Esophagus muscularis mucosa (tissue), 4 donors: ENCODE measurements at regions not wholly inside any gene's neighbourhood (a gene's known extent, or its start where the extent isn't known, plus 50 kb on each side); places are given as distances from the start of the nearest gene placed in this dataset.

Experiments
- DNase-seq: peaks from one replicate; pipeline ENCODE4 v3.0.0-alpha.2; 2017; ENCODE audit errors: extremely low spot score
- H3K27ac ChIP-seq, 4 donors: fragments of 200-600 bp; sonication (generic); replicated peaks in 1 of 4; 1 replicate in 3 of 4; 2 replicates in 1 of 4; pipeline ENCODE4 v1.5.1; 2016 to 2019; ENCODE audit warnings: mild to moderate bottlenecking in 1 of 4
- H3K27me3 ChIP-seq, 4 donors: fragments of 200-600 bp; sonication (generic); one replicate each; pipeline versions ENCODE4 v1.5.1 to v1.6.0; 2016 to 2019
- H3K36me3 ChIP-seq, 4 donors: fragments of 200-600 bp; sonication (generic); one replicate each; pipeline ENCODE4 v1.5.1; 2016 to 2019
- H3K4me1 ChIP-seq, 4 donors: fragments of 200-600 bp; sonication (generic); one replicate each; pipeline ENCODE4 v1.5.1; 2016 to 2019
- H3K4me3 ChIP-seq, 4 donors: fragments of 200-600 bp; sonication (generic); 1 replicate in 2 of 4; 2 replicates in 2 of 4; pipeline ENCODE4 v1.5.1; 2016 to 2019; ENCODE audit warnings: mild to moderate bottlenecking in 4 of 4, moderate library complexity in 1 of 4
- H3K9me3 ChIP-seq, 4 donors: fragments of 200-600 bp; sonication (generic); 1 replicate in 3 of 4; 2 replicates in 1 of 4; pipeline ENCODE4 v1.5.1; 2016 to 2019
- CTCF ChIP-seq, 3 experiments: fragments of 200-600 bp in 2 of 3; fragments of 450-650 bp in 1 of 3; sonication (generic) in 2 of 3; IDR thresholded peaks; one replicate each; pipeline ENCODE4 v1.5.1; 2017 to 2019; ENCODE audit warnings: antibody characterized with exemption in 3 of 3, mild to moderate bottlenecking in 2 of 3, moderate library complexity in 1 of 3
- EP300 ChIP-seq: sonication (generic); formaldehyde crosslinking; IDR thresholded peaks from one replicate; pipeline ENCODE4 v1.6.1; 2017; ENCODE audit warnings: antibody characterized with exemption
- POLR2A ChIP-seq: fragments of 450-650 bp; IDR thresholded peaks from one replicate; pipeline ENCODE4 v1.6.1; 2017; ENCODE audit warnings: antibody characterized with exemption, moderate library complexity, mild to moderate bottlenecking, low read depth
- POLR2AphosphoS5 ChIP-seq, 2 donors: sonication (generic); formaldehyde crosslinking; IDR thresholded peaks; one replicate each; pipeline ENCODE4 v1.6.1; 2017; ENCODE audit warnings: antibody characterized with exemption in 2 of 2
- WGBS: methylation state at CpG from one replicate; pipeline ENCODE4 v1.1.5; 2018; 5-methylcytosine and 5-hydroxymethylcytosine counted together
- intact Hi-C: fragments of 100-400 bp; cut with DNase I; formaldehyde crosslinking; loops from one replicate; pipeline ENCODE4 v1.15.1; 2023

- no peak overlapping the region for H3K27ac ChIP-seq
- WGBS: 52% methylated on average over 2 of the region's 2 CpGs
Measured at GRCh38 chr1:78255383-78255782, 209.6 kb downstream of the GIPC2 start.

GRCh38 chr1:78255846-78256245 is 210.1 kb downstream of the GIPC2 start:
- no peak overlapping the region for H3K27ac ChIP-seq
- H3K27me3 ChIP-seq: no peaks in the 10 kb centered on the region
- intact Hi-C loops: no loop called here
- no peaks in the 10 kb centered on the region for H3K4me1 ChIP-seq
- 29% methylated on average over 1 of the region's 1 CpG for WGBS
- DNase-seq: no peak
- TF ChIP-seq POLR2A: no peak
- TF ChIP-seq POLR2AphosphoS5 (IDR thresholded peaks at IDR 0.05): no peak
- no peak for TF ChIP-seq EP300
- no peak for TF ChIP-seq CTCF (IDR thresholded peaks at IDR 0.05)
- peaks cover 0 to 5% (median 0%) of the 10 kb centered on the region in 4 donors for H3K9me3 ChIP-seq
- H3K36me3 ChIP-seq: no peaks in the 10 kb centered on the region
- no peak overlapping the region for H3K4me3 ChIP-seq

More at GRCh38 chr1:78255383-78255782, 209.6 kb downstream of the GIPC2 start:
- peaks cover 0 to 5% (median 0%) of the 10 kb centered on the region in 4 donors for H3K9me3 ChIP-seq
- H3K27me3 ChIP-seq: no peaks in the 10 kb centered on the region
- H3K4me1 ChIP-seq: no peaks in the 10 kb centered on the region
- no peaks in the 10 kb centered on the region for H3K36me3 ChIP-seq
- intact Hi-C loops: no loop called here
- no peak overlapping the region for H3K4me3 ChIP-seq
- TF ChIP-seq POLR2A: no peak
- TF ChIP-seq EP300: no peak
- TF ChIP-seq POLR2AphosphoS5 (IDR thresholded peaks at IDR 0.05): no peak
- no peak for TF ChIP-seq CTCF (IDR thresholded peaks at IDR 0.05)
- no peak for DNase-seq

- no peak overlapping the region for H3K27ac ChIP-seq
- no peaks in the 10 kb centered on the region for H3K4me1 ChIP-seq
- H3K4me3 ChIP-seq: no peak overlapping the region
- no peaks in the 10 kb centered on the region for H3K27me3 ChIP-seq
- H3K9me3 ChIP-seq: peaks cover 0 to 5% (median 0%) of the 10 kb centered on the region in 4 donors
- TF ChIP-seq EP300 (no peak), POLR2A (no peak), CTCF (IDR thresholded peaks at IDR 0.05) (no peak), POLR2AphosphoS5 (IDR thresholded peaks at IDR 0.05) (no peak)
- H3K36me3 ChIP-seq: no peaks in the 10 kb centered on the region
- no peak for DNase-seq
- intact Hi-C loops: no loop called here
- WGBS: 70% methylated on average over 2 of the region's 2 CpGs
Measured at GRCh38 chr1:78263459-78263858, 217.7 kb downstream of the GIPC2 start.

GRCh38 chr1:78263946-78264345 is 218.2 kb downstream of the GIPC2 start:
- TF ChIP-seq POLR2AphosphoS5 (IDR thresholded peaks at IDR 0.05) (no peak), CTCF (IDR thresholded peaks at IDR 0.05) (no peak), POLR2A (no peak), EP300 (no peak)
- no peak overlapping the region for H3K27ac ChIP-seq
- H3K4me1 ChIP-seq: no peaks in the 10 kb centered on the region
- intact Hi-C loops: no loop called here
- no peak overlapping the region for H3K4me3 ChIP-seq
- peaks cover 0 to 5% (median 0%) of the 10 kb centered on the region in 4 donors for H3K9me3 ChIP-seq
- WGBS: 6% methylated on average over 1 of the region's 1 CpG
- no peaks in the 10 kb centered on the region for H3K36me3 ChIP-seq
- DNase-seq: no peak
- H3K27me3 ChIP-seq: no peaks in the 10 kb centered on the region

GRCh38 chr1:78267513-78268218 is 221.9 kb downstream of the GIPC2 start:
- Histone ChIP-seq H3K36me3 (no peaks in the 10 kb centered on the region), H3K27ac (no peak overlapping the region), H3K4me3 (no peak overlapping the region), H3K27me3 (no peaks in the 10 kb centered on the region), H3K9me3 (no peaks in the 10 kb centered on the region), H3K4me1 (no peaks in the 10 kb centered on the region)
- TF ChIP-seq POLR2AphosphoS5 (IDR thresholded peaks at IDR 0.05): no peak
- TF ChIP-seq EP300: no peak
- no peak for TF ChIP-seq POLR2A
- TF ChIP-seq CTCF (IDR thresholded peaks at IDR 0.05): no peak
- WGBS: 88% methylated on average over 3 of the region's 3 CpGs
- DNase-seq: no peak
- intact Hi-C loops: no loop called here
